ENCODE measurements at regions not wholly inside any gene's neighbourhood (a gene's known extent, or its start where the extent isn't known, plus 50 kb on each side); places are given as distances from the start of the nearest gene placed in this dataset.
"Not testable (repeated sequence)": the region's sequence is repeated elsewhere in the genome, so short reads cannot be mapped to it uniquely, and the experiment has no call there.

GRCh38 chr1:221023482-221023881 lies 144.2 kb downstream of the HLX start:
- intact Hi-C loops (cut with micrococcal nuclease), result no loop called here

- intact Hi-C loops (cut with micrococcal nuclease), result no loop called here
Observed at GRCh38 chr1:221025501-221025900, 146.3 kb downstream of the HLX start.

- intact Hi-C loops (cut with micrococcal nuclease), result no loop called here
Observed at GRCh38 chr1:221025956-221026355, 146.7 kb downstream of the HLX start.

- intact Hi-C loops (cut with micrococcal nuclease), result no loop called here
Observed at GRCh38 chr1:221029981-221030649, 150.9 kb downstream of the HLX start.

- intact Hi-C loops (cut with micrococcal nuclease), result no loop called here
Observed at GRCh38 chr1:221030990-221031389, 151.7 kb downstream of the HLX start.

- intact Hi-C loops (cut with micrococcal nuclease), result no loop called here
Observed at GRCh38 chr1:221031458-221032203, 152.4 kb downstream of the HLX start.

GRCh38 chr1:221032204-221032585 lies 153.0 kb downstream of the HLX start:
- intact Hi-C loops (cut with micrococcal nuclease), result no loop called here

GRCh38 chr1:221032637-221033280 lies 153.5 kb downstream of the HLX start:
- intact Hi-C loops (cut with micrococcal nuclease), result no loop called here

GRCh38 chr1:221035662-221036153 lies 156.5 kb downstream of the HLX start:
- intact Hi-C loops (cut with micrococcal nuclease), result no loop called here

- intact Hi-C loops (cut with micrococcal nuclease), result no loop called here
Observed at GRCh38 chr1:221039616-221040015, 160.4 kb downstream of the HLX start.

- intact Hi-C loops (cut with micrococcal nuclease), result no loop called here
Observed at GRCh38 chr1:221040101-221040500, 160.9 kb downstream of the HLX start.

- intact Hi-C loops (cut with micrococcal nuclease), result no loop called here
Observed at GRCh38 chr1:221040691-221041285, 161.5 kb downstream of the HLX start.

GRCh38 chr1:221044538-221044937 lies 165.3 kb downstream of the HLX start:
- intact Hi-C loops (cut with micrococcal nuclease), result no loop called here

- intact Hi-C loops (cut with micrococcal nuclease), result no loop called here
Observed at GRCh38 chr1:221045151-221045550, 165.9 kb downstream of the HLX start.

- intact Hi-C loops (cut with micrococcal nuclease), result no loop called here
Observed at GRCh38 chr1:221045842-221046831, 166.9 kb downstream of the HLX start.

GRCh38 chr1:221051391-221051790 lies 172.1 kb downstream of the HLX start:
- intact Hi-C loops (cut with micrococcal nuclease), result not testable (repeated sequence)

- intact Hi-C loops (cut with micrococcal nuclease), result no loop called here
Observed at GRCh38 chr1:221053889-221054288, 174.6 kb downstream of the HLX start.

- intact Hi-C loops (cut with micrococcal nuclease), result no loop called here
Observed at GRCh38 chr1:221059506-221059905, 180.3 kb downstream of the HLX start.

GRCh38 chr1:221063651-221064050 lies 184.4 kb downstream of the HLX start:
- intact Hi-C loops (cut with micrococcal nuclease), result no loop called here

- intact Hi-C loops (cut with micrococcal nuclease), result no loop called here
Observed at GRCh38 chr1:221066351-221067001, 187.2 kb downstream of the HLX start.

All from T-helper 2 cell treated with Interferon-gamma antibody and Interleukin-4, amounts not matched to agents 100 ng/mL and 5 ng/mL, for 36 hours (primary cell).